ENCODE measurements at regions not wholly inside any gene's neighbourhood (a gene's known extent, or its start where the extent isn't known, plus 50 kb on each side); places are given as distances from the start of the nearest gene placed in this dataset.

DNA sequence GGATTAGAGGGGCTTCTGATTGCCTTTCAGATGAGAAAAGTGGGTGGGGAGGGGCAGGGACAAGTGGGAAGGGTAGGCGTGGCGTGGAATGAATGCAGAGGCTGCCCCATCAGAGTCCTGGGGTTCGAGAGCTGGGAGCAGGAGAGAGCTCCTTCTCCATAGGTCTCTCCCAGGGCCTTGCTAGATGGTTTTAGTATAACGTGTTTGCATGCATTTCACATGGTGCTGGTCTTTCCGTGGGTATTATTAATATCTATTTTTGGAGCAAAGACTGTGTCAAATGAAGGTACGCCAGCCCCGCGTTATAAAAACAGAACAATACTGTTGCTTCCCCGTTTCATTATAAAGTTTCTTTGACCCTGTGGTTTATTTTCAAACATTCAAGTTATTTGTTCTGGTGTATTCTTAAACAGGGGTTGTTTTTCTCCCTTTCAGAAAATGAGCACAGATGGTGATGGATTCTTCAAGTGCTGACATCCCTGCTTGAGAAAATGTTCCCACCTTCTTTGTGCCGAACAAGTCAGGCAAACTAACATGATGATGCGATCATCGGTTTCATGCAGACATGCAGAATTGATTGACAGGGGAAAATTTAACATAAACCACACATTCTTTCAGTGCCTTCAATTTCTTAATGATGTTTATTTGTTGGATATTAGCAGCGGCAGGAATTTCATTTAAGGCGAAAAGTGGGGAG lies 62.1 kb upstream of the ZNF536 start:
- Histone ChIP-seq H3K4me1 (no peaks in the 10 kb centered on the region), H3K9me3 (no peaks in the 10 kb centered on the region), H3K27ac (no peak overlapping the region), H3K4me3 (no peak overlapping the region), H3K27me3 (no peaks in the 10 kb centered on the region), H3K36me3 (no peaks in the 10 kb centered on the region)
- DNase-seq = no peak
- no peak for TF ChIP-seq POLR2A (IDR thresholded peaks at IDR 0.05)
- TF ChIP-seq, protein P1, sequence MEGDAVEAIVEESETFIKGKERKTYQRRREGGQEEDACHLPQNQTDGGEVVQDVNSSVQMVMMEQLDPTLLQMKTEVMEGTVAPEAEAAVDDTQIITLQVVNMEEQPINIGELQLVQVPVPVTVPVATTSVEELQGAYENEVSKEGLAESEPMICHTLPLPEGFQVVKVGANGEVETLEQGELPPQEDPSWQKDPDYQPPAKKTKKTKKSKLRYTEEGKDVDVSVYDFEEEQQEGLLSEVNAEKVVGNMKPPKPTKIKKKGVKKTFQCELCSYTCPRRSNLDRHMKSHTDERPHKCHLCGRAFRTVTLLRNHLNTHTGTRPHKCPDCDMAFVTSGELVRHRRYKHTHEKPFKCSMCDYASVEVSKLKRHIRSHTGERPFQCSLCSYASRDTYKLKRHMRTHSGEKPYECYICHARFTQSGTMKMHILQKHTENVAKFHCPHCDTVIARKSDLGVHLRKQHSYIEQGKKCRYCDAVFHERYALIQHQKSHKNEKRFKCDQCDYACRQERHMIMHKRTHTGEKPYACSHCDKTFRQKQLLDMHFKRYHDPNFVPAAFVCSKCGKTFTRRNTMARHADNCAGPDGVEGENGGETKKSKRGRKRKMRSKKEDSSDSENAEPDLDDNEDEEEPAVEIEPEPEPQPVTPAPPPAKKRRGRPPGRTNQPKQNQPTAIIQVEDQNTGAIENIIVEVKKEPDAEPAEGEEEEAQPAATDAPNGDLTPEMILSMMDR (IDR thresholded peaks at IDR 0.05) = no peak
- WGBS, 2 donors = 72 to 74% methylated on average over 11 to 14 of the region's 14 CpGs
- intact Hi-C loops (cut with DNase I) = no loop called here

DNA sequence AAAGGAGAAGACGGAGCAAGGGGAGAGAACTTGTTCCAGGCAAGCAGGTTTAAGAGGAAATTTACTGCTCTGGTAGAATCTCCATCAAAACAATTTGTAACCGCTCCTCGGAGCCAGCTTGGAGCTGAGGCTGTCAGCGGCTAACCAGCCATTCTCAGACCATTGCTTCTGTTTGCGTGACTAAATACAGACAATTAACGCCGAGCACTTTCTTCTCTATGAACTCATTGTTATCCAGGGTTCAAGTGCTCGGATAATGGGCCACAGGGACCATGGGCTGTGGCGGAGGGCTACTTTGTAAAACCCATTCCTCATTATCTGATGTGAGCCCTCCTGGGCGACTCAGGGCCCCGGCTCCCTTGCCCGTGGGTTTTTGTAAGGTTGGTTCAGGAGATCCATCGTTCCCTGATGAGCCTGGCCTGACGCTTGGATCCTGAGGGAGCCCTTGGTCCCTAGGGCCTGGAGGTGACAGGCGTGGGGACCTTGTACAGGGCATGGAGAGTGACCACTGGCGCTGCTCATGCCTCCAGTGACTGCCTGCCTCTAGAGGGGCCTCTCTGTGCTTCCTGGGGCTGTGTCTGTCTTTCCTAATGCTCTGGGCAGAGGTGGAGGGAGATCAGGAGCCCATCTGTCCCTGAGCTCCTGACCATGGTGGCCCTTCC lies 61.5 kb upstream of the ZNF536 start:
- 74 to 75% methylated on average over 12 to 13 of the region's 16 CpGs for WGBS, 2 donors
- intact Hi-C loops (cut with DNase I) = no loop called here
- Histone ChIP-seq H3K36me3 (no peaks in the 10 kb centered on the region), H3K27me3 (no peaks in the 10 kb centered on the region), H3K4me1 (no peaks in the 10 kb centered on the region), H3K4me3 (no peak overlapping the region), H3K9me3 (no peaks in the 10 kb centered on the region), H3K27ac (no peak overlapping the region)
- DNase-seq = no peak
- TF ChIP-seq POLR2A (IDR thresholded peaks at IDR 0.05) = no peak
- TF ChIP-seq, protein P1 (IDR thresholded peaks at IDR 0.05) = no peak

GRCh38 chr19:30311911-30312310 lies 60.3 kb upstream of the ZNF536 start:
- Histone ChIP-seq H3K4me3 (no peak overlapping the region), H3K9me3 (no peaks in the 10 kb centered on the region), H3K27ac (no peak overlapping the region), H3K4me1 (no peaks in the 10 kb centered on the region), H3K36me3 (no peaks in the 10 kb centered on the region), H3K27me3 (no peaks in the 10 kb centered on the region)
- TF ChIP-seq, protein P1 (IDR thresholded peaks at IDR 0.05) = no peak
- no peak for TF ChIP-seq POLR2A (IDR thresholded peaks at IDR 0.05)
- WGBS, 2 donors = 71 to 84% methylated on average over 7 of the region's 7 CpGs
- intact Hi-C loops (cut with DNase I) = no loop called here
- DNase-seq = no peak

DNA sequence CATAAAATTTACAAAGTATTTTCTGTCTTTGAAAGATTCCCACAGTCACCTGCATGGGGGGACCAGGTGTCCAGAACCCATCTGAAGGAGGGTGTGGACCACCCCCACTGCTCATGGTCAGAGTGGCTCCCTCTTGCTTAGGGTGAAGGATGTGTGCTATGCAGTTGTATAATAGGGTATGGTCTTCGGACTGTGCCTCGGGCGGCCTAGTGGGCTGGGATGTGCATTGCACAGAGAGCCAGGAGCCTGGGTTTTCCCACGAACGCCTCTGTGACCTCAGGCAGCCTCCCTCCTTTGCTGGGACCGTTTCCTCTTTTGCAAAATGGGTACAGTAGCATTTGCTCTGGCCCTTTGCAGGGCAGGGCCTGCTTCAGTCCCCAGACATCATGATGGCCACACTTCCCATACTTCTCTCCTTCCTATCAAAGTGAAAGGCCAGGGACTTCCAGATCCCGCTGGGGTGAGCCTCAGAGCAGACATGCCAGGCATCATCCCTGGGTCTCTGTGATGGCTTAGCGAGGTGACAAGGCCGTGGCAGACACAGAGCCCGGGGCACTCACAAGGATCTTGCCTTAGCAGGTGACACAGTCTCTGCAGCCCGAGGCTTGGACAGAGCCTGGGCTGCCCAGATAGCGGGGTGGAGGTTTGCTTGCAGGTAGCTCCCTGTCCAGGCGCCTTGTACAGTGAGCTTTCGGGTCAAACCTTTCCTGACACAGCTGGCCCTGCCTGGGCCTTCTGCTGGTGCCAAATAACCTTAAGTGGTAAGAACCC lies 59.4 kb upstream of the ZNF536 start:
- H3K27me3 ChIP-seq = no peaks in the 10 kb centered on the region
- H3K27ac ChIP-seq = no peak overlapping the region
- H3K9me3 ChIP-seq = no peaks in the 10 kb centered on the region
- TF ChIP-seq, protein P1 (IDR thresholded peaks at IDR 0.05) = no peak
- no peak for TF ChIP-seq POLR2A (IDR thresholded peaks at IDR 0.05)
- no peaks in the 10 kb centered on the region for H3K36me3 ChIP-seq
- H3K4me3 ChIP-seq = no peak overlapping the region
- WGBS, 2 donors = 67 to 75% methylated on average over 5 of the region's 14 CpGs
- DNase-seq = no peak
- intact Hi-C loops (cut with DNase I) = no loop called here
- H3K4me1 ChIP-seq = no peaks in the 10 kb centered on the region

- no peak overlapping the region for H3K4me3 ChIP-seq
- H3K36me3 ChIP-seq = no peaks in the 10 kb centered on the region
- no peaks in the 10 kb centered on the region for H3K9me3 ChIP-seq
- intact Hi-C loops (cut with DNase I) = no loop called here
- no peaks in the 10 kb centered on the region for H3K4me1 ChIP-seq
- TF ChIP-seq POLR2A (IDR thresholded peaks at IDR 0.05) = no peak
- TF ChIP-seq, protein P1 (IDR thresholded peaks at IDR 0.05) = no peak
- no peak for DNase-seq
- H3K27me3 ChIP-seq = no peaks in the 10 kb centered on the region
- no peak overlapping the region for H3K27ac ChIP-seq
- 80% methylated on average over 2 of the region's 2 CpGs; no CpG with 5 or more reads in 1 of the 2 donors for WGBS, 2 donors
Measured at GRCh38 chr19:30313353-30313750, 58.8 kb upstream of the ZNF536 start.

All from esophagus squamous epithelium (tissue), 5 donors.